DMS53 treated with DMSO at 0.1 percent for 48 hours (cell line): ENCODE measurements at regions not wholly inside any gene's neighbourhood (a gene's known extent, or its start where the extent isn't known, plus 50 kb on each side); places are given as distances from the start of the nearest gene placed in this dataset.

Source experiments
- DNase-seq: peaks from one replicate; lab custom pipeline; 2025; ENCODE audit not compliant: unreplicated experiment; lab: John Stamatoyannopoulos, UW

- DNase-seq = no peak
These were observed 176.7 kb downstream of the SOX9 start for GRCh38 chr17:72297326-72298115.

- no peak for DNase-seq
These were observed 178.3 kb downstream of the SOX9 start for GRCh38 chr17:72299100-72299499.

GRCh38 chr17:72299592-72299991, 178.8 kb downstream of the SOX9 start:
- DNase-seq = no peak

GRCh38 chr17:72301887-72302286, 181.1 kb downstream of the SOX9 start:
- DNase-seq = no peak

- DNase-seq = no peak
These were observed 181.9 kb downstream of the SOX9 start for GRCh38 chr17:72302735-72303134.

GRCh38 chr17:72303787-72304733, 183.2 kb downstream of the SOX9 start:
- no peak for DNase-seq

GRCh38 chr17:72304859-72305258, 184.0 kb downstream of the SOX9 start:
- DNase-seq = no peak

GRCh38 chr17:72305472-72305871, 184.7 kb downstream of the SOX9 start:
- no peak for DNase-seq

- DNase-seq = no peak
These were observed 185.2 kb downstream of the SOX9 start for GRCh38 chr17:72306037-72306436.

- DNase-seq = no peak
These were observed 187.0 kb downstream of the SOX9 start for GRCh38 chr17:72307836-72308235.

- DNase-seq = no peak
These were observed 188.0 kb downstream of the SOX9 start for GRCh38 chr17:72308744-72309385.

GRCh38 chr17:72311004-72311403, 190.2 kb downstream of the SOX9 start:
- no peak for DNase-seq

- DNase-seq = no peak
These were observed 194.5 kb downstream of the SOX9 start for GRCh38 chr17:72315122-72315913.

- DNase-seq = no peak
These were observed 197.3 kb downstream of the SOX9 start for GRCh38 chr17:72318131-72318530.

GRCh38 chr17:72321896-72322295, 201.1 kb downstream of the SOX9 start:
- no peak for DNase-seq

GRCh38 chr17:72332367-72332766, 211.5 kb downstream of the SOX9 start:
- no peak for DNase-seq

- DNase-seq = no peak
These were observed 212.8 kb downstream of the SOX9 start for GRCh38 chr17:72333570-72333969.

GRCh38 chr17:72334205-72334604, 213.4 kb downstream of the SOX9 start:
- no peak for DNase-seq

- no peak for DNase-seq
These were observed 215.4 kb downstream of the SOX9 start for GRCh38 chr17:72336026-72336803.

GRCh38 chr17:72336804-72337070, 215.9 kb downstream of the SOX9 start:
- DNase-seq = no peak
